Sigmoid colon (tissue), 6 donors: ENCODE measurements at regions not wholly inside any gene's neighbourhood (a gene's known extent, or its start where the extent isn't known, plus 50 kb on each side); places are given as distances from the start of the nearest gene placed in this dataset.

Experiments used
- DNase-seq: peaks from one replicate; pipeline ENCODE4 v3.0.0-alpha.2; 2019
- H3K27ac ChIP-seq, 4 donors: fragments of 200-600 bp; sonication (generic); one replicate each; pipeline ENCODE4 v1.5.1; 2016 to 2019; ENCODE audit warnings: mild to moderate bottlenecking in 1 of 4
- H3K27me3 ChIP-seq, 3 donors: fragments of 200-600 bp; sonication (generic); one replicate each; pipeline ENCODE4 v1.5.1; 2019; ENCODE audit warnings: mild to moderate bottlenecking in 1 of 3
- H3K36me3 ChIP-seq, 4 donors: fragments of 200-600 bp; sonication (generic); one replicate each; pipeline ENCODE4 v1.5.1; 2016 to 2019
- H3K4me1 ChIP-seq, 4 donors: fragments of 200-600 bp; sonication (generic); one replicate each; pipeline ENCODE4 v1.5.1; 2017 to 2019
- H3K4me3 ChIP-seq, 4 donors: fragments of 200-600 bp; sonication (generic); one replicate each; pipeline ENCODE4 v1.5.1; 2017 to 2019; ENCODE audit warnings: mild to moderate bottlenecking in 2 of 4, moderate library complexity in 1 of 4
- H3K9me3 ChIP-seq, 4 donors: fragments of 200-600 bp in 3 of 4; sonication (generic) in 3 of 4; one replicate each; pipeline versions ENCODE4 v1.5.1 to v1.6.1; 2013 to 2019
- CTCF ChIP-seq, 4 experiments: fragments of 450-650 bp in 3 of 4; fragments of 200-600 bp in 1 of 4; IDR thresholded peaks; one replicate each; pipeline ENCODE4 v1.5.1; 2016 to 2019; ENCODE audit warnings: antibody characterized with exemption in 4 of 4, mild to moderate bottlenecking in 3 of 4, moderate library complexity in 2 of 4
- EP300 ChIP-seq, 4 donors: sonication (generic); formaldehyde crosslinking; IDR thresholded peaks; one replicate each; pipeline ENCODE4 v1.6.1; 2017; ENCODE audit warnings: antibody characterized with exemption in 4 of 4
- POLR2A ChIP-seq, 2 donors: fragments of 450-650 bp; IDR thresholded peaks; one replicate each; pipeline ENCODE4 v1.6.1; 2016; ENCODE audit warnings: antibody characterized with exemption in 2 of 2, mild to moderate bottlenecking in 2 of 2, moderate library complexity in 2 of 2
- POLR2AphosphoS5 ChIP-seq, 4 donors: sonication (generic); formaldehyde crosslinking; IDR thresholded peaks; one replicate each; pipeline ENCODE4 v1.6.1; 2017; ENCODE audit warnings: antibody characterized with exemption in 4 of 4
- WGBS, 2 donors: extraction: QIAGEN DNeasy Blood & Tissue Kit; methylation state at CpG; one replicate each; pipeline ENCODE4 v1.1.7; 2013; 5-methylcytosine and 5-hydroxymethylcytosine counted together
- intact Hi-C: fragments of 100-400 bp; cut with DNase I; formaldehyde crosslinking; loops from one replicate; pipeline ENCODE4 v1.15.1; 2023
- donor health status: healthy with polysubstance abuse.
- donor health status: healthy.

- Histone ChIP-seq H3K4me3 (no peak overlapping the region), H3K27ac (no peak overlapping the region), H3K4me1 (peaks cover 0 to 6% (median 0%) of the 10 kb centered on the region in 4 donors), H3K9me3 (peaks cover 0 to 2% (median 0%) of the 10 kb centered on the region in 4 donors), H3K36me3 (no peaks in the 10 kb centered on the region), H3K27me3 (peaks cover 0 to 31% (median 10%) of the 10 kb centered on the region in 3 donors)
- TF ChIP-seq POLR2A (IDR thresholded peaks at IDR 0.05) (no peak), POLR2AphosphoS5 (IDR thresholded peaks at IDR 0.05) (no peak), EP300 (IDR thresholded peaks at IDR 0.05) (no peak), CTCF (IDR thresholded peaks at IDR 0.05) (no peak)
- DNase-seq = no peak
- 48 to 49% methylated on average over 6 of the region's 6 CpGs for WGBS, 2 donors
- intact Hi-C loops = no loop called here
Observed at GRCh38 chr11:31874631-31875191, 63.6 kb upstream of the PAX6 start.

GRCh38 chr11:31873124-31873523, 62.0 kb upstream of the PAX6 start:
- intact Hi-C loops = no loop called here
- 63% methylated on average over 2 of the region's 2 CpGs for WGBS, 2 donors
- no peak overlapping the region for H3K27ac ChIP-seq
- TF ChIP-seq CTCF (IDR thresholded peaks at IDR 0.05) (no peak), EP300 (IDR thresholded peaks at IDR 0.05) (no peak), POLR2A (IDR thresholded peaks at IDR 0.05) (no peak), POLR2AphosphoS5 (IDR thresholded peaks at IDR 0.05) (no peak)
- H3K36me3 ChIP-seq = no peaks in the 10 kb centered on the region
- no peak overlapping the region for H3K4me3 ChIP-seq
- H3K27me3 ChIP-seq = peaks cover 0 to 31% (median 10%) of the 10 kb centered on the region in 3 donors
- H3K4me1 ChIP-seq = peaks cover 0 to 6% (median 0%) of the 10 kb centered on the region in 4 donors
- no peaks in the 10 kb centered on the region for H3K9me3 ChIP-seq
- no peak for DNase-seq

GRCh38 chr11:31872076-31872443, 60.9 kb upstream of the PAX6 start:
- no peak for TF ChIP-seq CTCF (IDR thresholded peaks at IDR 0.05)
- TF ChIP-seq POLR2AphosphoS5 (IDR thresholded peaks at IDR 0.05) = no peak
- TF ChIP-seq EP300 (IDR thresholded peaks at IDR 0.05) = no peak
- TF ChIP-seq POLR2A (IDR thresholded peaks at IDR 0.05) = no peak
- Histone ChIP-seq H3K27me3 (peaks cover 0 to 31% (median 10%) of the 10 kb centered on the region in 3 donors), H3K4me1 (peaks cover 0 to 6% (median 0%) of the 10 kb centered on the region in 4 donors), H3K9me3 (no peaks in the 10 kb centered on the region), H3K4me3 (no peak overlapping the region), H3K27ac (no peak overlapping the region), H3K36me3 (no peaks in the 10 kb centered on the region)
- intact Hi-C loops = no loop called here
- no peak for DNase-seq
- 74 to 88% methylated on average over 3 of the region's 3 CpGs for WGBS, 2 donors

GRCh38 chr11:31871310-31872075, 60.4 kb upstream of the PAX6 start:
- intact Hi-C loops = no loop called here
- Histone ChIP-seq H3K4me3 (no peak overlapping the region), H3K27me3 (peaks cover 0 to 31% (median 10%) of the 10 kb centered on the region in 3 donors), H3K4me1 (peaks cover 0 to 6% (median 0%) of the 10 kb centered on the region in 4 donors), H3K36me3 (no peaks in the 10 kb centered on the region), H3K9me3 (no peaks in the 10 kb centered on the region), H3K27ac (no peak overlapping the region)
- 48 to 49% methylated on average over 10 of the region's 10 CpGs for WGBS, 2 donors
- DNase-seq = no peak
- TF ChIP-seq EP300 (IDR thresholded peaks at IDR 0.05) (no peak), CTCF (IDR thresholded peaks at IDR 0.05) (peak in 1 of 4 experiments; percentile 5)
